Fibroblast of pulmonary artery (primary cell): ENCODE measurements at regions not wholly inside any gene's neighbourhood (a gene's known extent, or its start where the extent isn't known, plus 50 kb on each side); places are given as distances from the start of the nearest gene placed in this dataset.
"Not testable (repeated sequence)": the region's sequence is repeated elsewhere in the genome, so short reads cannot be mapped to it uniquely, and the experiment has no call there.

ENCODE experiments used
- DNase-seq: peaks from one replicate; pipeline ENCODE4 v3.0.0-alpha.2; 2010; ENCODE audit warnings: low read depth
- H3K4me3 ChIP-seq: replicated peaks from 2 replicates; pipeline ENCODE4 v1.5.1; 2011; ENCODE audit warnings: low read depth, mild to moderate bottlenecking, control low read depth, low read length, moderate library complexity
- TF ChIP-seq, protein P1 (sequence below): IDR thresholded peaks from 2 replicates; pipeline ENCODE4 v1.5.1; 2011; ENCODE audit warnings: mild to moderate bottlenecking, control low read depth, low read length, inconsistent platforms; ENCODE audit errors: missing control alignments

DNA sequence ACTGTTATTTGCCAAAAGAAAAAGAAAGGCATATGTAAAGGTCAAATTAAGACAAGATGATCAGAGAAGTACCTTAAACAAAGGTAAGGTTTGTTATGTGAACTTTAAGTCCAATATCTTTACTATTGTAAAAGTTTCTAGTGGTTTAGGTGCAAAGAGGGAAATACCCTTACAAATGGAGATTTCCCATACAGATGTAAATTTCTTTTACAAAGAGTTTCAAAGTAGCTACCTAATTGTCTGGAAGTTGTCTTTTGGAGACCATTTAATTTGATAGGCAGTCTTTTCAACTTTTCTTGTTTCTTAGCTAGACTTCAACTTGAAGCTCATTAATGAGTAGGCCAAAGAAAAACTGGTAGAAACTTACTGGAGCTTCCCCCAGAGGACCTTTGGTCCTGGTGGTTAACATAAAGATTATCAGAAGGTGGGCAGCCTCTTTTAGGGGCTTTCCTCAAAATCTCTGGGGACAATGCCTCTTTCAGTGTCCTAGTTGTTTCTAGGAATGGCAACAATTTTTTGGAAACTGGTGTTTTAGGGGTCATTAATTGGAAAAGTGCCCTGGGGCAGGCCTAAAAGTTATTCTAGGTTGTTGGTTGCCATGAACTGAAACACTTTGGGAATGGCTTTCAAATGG is 297.3 kb downstream of the GUCY2F start:
- no peak overlapping the region for H3K4me3 ChIP-seq
- TF ChIP-seq, protein P1, sequence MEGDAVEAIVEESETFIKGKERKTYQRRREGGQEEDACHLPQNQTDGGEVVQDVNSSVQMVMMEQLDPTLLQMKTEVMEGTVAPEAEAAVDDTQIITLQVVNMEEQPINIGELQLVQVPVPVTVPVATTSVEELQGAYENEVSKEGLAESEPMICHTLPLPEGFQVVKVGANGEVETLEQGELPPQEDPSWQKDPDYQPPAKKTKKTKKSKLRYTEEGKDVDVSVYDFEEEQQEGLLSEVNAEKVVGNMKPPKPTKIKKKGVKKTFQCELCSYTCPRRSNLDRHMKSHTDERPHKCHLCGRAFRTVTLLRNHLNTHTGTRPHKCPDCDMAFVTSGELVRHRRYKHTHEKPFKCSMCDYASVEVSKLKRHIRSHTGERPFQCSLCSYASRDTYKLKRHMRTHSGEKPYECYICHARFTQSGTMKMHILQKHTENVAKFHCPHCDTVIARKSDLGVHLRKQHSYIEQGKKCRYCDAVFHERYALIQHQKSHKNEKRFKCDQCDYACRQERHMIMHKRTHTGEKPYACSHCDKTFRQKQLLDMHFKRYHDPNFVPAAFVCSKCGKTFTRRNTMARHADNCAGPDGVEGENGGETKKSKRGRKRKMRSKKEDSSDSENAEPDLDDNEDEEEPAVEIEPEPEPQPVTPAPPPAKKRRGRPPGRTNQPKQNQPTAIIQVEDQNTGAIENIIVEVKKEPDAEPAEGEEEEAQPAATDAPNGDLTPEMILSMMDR: no peak
- no peak for DNase-seq

GRCh38 chrX:109172091-109172602 is 309.7 kb downstream of the GUCY2F start:
- TF ChIP-seq, protein P1: no peak
- no peak overlapping the region for H3K4me3 ChIP-seq
- no peak for DNase-seq

DNA sequence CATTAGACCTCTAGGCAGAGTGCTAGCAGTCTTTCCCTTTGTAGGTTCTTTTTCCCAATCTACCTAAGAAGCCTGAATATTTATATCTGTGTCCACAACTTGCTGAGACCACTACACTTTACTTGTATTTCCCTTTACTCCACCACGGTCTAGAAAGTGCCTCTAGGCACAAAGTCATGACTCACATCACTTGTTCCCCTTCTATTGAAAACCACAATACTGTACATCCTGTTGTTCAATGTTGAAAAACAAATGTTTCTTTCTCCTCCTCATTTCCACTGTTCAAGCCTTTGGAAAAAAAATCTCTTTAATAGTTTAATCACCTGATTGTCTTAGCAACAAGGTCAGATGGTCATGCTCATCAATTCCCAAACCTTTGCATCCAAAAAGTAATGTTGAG is 326.7 kb downstream of the GUCY2F start:
- TF ChIP-seq, protein P1: no peak
- DNase-seq: no peak
- H3K4me3 ChIP-seq: no peak overlapping the region

GRCh38 chrX:109144173-109144572 is 337.7 kb downstream of the GUCY2F start:
- DNase-seq, H3K4me3 ChIP-seq: not testable (repeated sequence)

- TF ChIP-seq, protein P1: no peak
- no peak overlapping the region for H3K4me3 ChIP-seq
- DNase-seq: no peak
These were observed 341.4 kb downstream of the GUCY2F start for GRCh38 chrX:109140463-109140862.

- H3K4me3 ChIP-seq: no peak overlapping the region
- no peak for DNase-seq
- TF ChIP-seq, protein P1: no peak
These were observed 347.1 kb downstream of the GUCY2F start for GRCh38 chrX:109134777-109135176.

GRCh38 chrX:109125304-109125703 is 356.6 kb downstream of the GUCY2F start:
- H3K4me3 ChIP-seq: no peak overlapping the region
- no peak for DNase-seq
- TF ChIP-seq, protein P1: no peak
